HG02884 (cell line): ENCODE measurements at regions not wholly inside any gene's neighbourhood (a gene's known extent, or its start where the extent isn't known, plus 50 kb on each side); places are given as distances from the start of the nearest gene placed in this dataset.
"Not testable (repeated sequence)": the region's sequence is repeated elsewhere in the genome, so short reads cannot be mapped to it uniquely, and the experiment has no call there.

ENCODE experiments used
- ATAC-seq: cut with Tn5 transposase; IDR thresholded peaks from one replicate; pipeline ENCODE4 v1.9.1; 2021; ENCODE audit warnings: mild to moderate bottlenecking, moderate library complexity; ENCODE audit not compliant: unreplicated experiment

GRCh38 chr13:109406376-109406992 lies 379.9 kb downstream of the IRS2 start:
- ATAC-seq, result no peak

DNA sequence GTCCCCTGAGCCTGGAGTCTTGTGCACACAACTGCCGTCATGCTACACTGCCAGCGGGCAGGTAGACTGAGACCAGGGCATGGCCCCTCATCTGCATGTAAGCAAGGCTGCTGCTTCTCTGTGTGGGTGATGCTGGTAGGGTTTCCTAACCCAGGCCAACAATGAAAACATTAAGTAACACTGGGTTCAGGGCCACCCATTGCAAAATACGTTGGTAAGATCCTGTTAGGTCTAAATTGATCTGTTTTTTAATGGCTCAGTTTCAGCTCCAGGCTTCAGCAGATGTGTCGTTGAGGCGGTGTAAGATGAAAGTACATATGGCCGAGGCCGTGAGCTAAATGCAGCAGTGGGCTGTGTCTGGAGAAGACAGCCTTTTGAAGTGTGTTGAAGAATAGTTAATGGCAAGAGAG lies 383.4 kb downstream of the IRS2 start:
- ATAC-seq, result no peak

- ATAC-seq, result no peak
Observed at GRCh38 chr13:109401891-109402290, 384.5 kb downstream of the IRS2 start.

- ATAC-seq, result no peak
Observed at GRCh38 chr13:109401307-109401706, 385.1 kb downstream of the IRS2 start.

- no peak for ATAC-seq
Observed at GRCh38 chr13:109400624-109401257, 385.6 kb downstream of the IRS2 start.

- no peak for ATAC-seq
Observed at GRCh38 chr13:109400209-109400608, 386.2 kb downstream of the IRS2 start.

DNA sequence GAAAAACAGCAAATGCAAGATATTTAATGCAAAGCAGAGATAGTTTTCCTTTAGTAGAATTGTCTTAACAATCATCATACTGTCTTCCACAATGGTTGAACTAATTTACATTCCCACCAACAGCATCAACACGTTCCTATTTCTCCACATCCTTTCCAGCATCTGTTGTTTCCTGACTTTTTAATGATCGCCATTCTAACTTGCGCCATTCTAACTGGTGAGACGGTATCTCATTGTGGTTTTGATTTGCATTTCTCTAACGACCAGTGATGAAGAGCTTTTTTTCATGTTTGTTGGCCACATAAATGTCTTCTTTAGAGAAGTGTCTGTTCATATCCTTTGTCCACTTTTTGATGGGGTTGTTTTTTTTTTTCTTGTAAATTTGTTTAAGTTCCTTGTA lies 388.3 kb downstream of the IRS2 start:
- ATAC-seq, result not testable (repeated sequence)

DNA sequence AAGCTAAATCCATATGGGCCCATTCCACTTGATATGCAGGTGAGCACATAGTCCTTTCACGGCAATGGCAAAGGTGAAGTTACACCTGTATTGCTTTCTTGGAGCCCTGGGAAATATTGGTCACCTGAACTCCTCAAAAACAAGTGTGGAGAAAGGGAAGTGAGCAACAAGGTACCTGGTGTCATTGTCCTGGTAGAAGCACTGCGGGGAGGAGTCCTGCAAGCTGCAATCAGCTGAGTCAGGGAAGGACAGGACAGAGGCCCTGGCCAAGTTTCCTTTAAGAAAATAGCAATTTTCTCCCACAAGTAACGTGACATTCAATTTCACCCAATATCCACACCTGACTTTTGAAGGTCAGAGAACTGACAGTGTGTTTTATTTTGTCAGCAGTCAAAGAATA lies 389.1 kb downstream of the IRS2 start:
- ATAC-seq, result no peak

DNA sequence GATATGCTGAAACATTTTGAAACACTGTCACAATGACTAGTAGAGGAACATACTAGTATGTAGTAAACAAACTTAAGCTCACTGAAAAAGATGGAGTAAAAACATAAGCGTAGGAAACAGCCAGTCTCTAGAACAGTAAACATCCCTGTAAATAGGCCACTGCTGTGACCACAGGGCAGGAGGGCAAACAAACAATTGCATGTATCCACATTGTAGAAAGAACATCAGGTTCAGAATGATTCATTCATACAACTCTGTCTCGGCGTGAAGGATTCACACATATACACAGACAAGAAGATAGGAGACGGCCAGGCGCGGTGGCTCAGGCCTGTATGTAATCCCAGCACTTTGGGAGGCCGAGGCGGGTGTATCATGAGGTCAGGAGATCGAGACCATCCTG lies 390.1 kb downstream of the IRS2 start:
- ATAC-seq, result no peak

- no peak for ATAC-seq
Observed at GRCh38 chr13:109395014-109395413, 391.4 kb downstream of the IRS2 start.

GRCh38 chr13:109394311-109394988 lies 391.9 kb downstream of the IRS2 start:
- no peak for ATAC-seq

DNA sequence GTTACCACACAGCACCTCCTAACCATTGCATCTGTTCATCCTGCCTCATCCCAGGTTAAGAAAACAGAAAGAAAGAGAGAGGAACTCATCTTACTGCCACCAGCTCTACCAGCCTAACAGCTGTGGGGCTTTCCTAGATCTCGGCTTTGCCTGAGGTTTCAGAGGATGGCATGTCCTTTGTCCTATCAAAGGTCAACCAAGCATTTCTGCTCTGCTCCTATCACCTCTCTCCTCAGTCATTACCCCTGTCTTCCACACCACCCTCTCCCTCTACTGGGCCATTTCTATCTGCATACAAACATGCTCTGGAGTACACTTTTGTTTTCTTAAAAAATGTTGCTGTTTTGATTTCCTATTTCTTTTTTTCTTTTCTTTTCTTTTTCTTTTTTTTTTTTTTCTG lies 393.3 kb downstream of the IRS2 start:
- no peak for ATAC-seq

- no peak for ATAC-seq
Observed at GRCh38 chr13:109390391-109390790, 396.0 kb downstream of the IRS2 start.

DNA sequence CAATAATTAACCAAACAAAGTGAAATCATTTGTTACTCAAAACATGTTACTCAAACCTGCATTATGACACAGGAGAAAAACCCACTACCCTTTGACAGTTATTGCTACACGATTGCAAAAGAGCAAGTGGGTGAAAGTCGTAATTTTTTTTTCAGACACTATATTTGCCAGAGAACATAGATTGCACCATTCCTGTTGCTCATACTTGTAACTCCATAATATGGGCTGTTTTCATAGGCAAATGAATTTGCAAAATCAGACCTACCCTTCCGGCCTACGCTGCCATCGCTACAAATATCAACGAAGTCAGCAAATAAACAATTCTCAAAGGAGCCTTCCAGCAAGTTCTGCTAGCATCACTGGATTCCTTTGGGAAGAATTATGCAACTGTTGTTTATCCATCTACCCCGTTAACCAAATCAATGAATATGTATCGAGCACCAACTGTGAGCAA lies 396.5 kb downstream of the IRS2 start:
- no peak for ATAC-seq

GRCh38 chr13:109389456-109389855 lies 396.9 kb downstream of the IRS2 start:
- ATAC-seq, result no peak

GRCh38 chr13:109387471-109387870 lies 398.9 kb downstream of the IRS2 start:
- ATAC-seq, result no peak

DNA sequence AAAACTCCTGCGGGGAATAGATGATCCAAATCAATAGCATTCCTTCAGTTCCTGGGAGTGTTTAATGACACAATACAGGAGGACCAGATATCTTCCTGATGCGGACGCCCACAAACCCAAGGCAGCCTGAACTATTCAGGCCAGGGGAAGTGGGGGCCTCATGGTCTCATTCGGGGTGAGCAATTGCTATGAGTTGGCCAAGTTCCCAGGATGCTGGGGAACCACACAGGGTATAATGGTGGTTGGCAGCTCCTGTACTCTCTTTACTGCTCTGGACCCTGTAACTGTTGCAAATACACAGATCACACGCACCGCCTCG lies 401.2 kb downstream of the IRS2 start:
- no peak for ATAC-seq

DNA sequence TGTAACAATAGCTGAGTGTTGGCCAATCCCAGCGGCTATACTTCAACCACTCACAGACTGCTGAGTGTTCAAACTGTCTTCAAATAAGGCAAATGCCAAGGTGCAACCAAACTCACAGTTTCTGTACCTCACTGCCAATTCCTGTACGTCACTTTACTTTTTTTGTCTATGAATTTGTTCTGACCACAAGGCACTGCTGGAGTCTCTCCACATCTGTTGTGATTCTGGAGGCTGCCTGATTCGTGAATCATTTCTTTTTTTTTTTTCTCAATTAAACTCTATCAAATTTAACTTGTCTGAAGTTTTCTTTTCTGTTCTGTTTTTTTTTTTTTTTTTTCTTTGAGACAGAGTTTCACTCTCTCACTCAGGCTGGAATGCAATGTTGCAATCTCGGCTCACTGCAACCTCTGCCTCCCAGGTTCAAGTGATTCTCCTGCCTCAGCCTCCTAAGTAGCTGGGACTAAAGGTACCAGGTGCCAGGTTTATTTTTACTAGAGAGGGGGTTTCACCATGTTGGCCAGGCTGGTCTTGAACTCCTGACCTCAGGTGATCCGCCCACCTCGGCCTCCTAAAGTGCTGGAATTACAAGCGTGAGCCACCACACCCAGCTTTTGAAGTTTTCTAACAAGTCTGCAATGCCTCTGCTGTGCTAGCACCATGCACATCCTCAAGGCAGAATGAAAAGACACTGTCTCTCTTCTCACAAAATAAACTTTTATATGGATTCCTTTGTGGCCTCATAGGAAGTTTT lies 401.7 kb downstream of the IRS2 start:
- ATAC-seq, result no peak

GRCh38 chr13:109383683-109384082 lies 402.7 kb downstream of the IRS2 start:
- no peak for ATAC-seq

DNA sequence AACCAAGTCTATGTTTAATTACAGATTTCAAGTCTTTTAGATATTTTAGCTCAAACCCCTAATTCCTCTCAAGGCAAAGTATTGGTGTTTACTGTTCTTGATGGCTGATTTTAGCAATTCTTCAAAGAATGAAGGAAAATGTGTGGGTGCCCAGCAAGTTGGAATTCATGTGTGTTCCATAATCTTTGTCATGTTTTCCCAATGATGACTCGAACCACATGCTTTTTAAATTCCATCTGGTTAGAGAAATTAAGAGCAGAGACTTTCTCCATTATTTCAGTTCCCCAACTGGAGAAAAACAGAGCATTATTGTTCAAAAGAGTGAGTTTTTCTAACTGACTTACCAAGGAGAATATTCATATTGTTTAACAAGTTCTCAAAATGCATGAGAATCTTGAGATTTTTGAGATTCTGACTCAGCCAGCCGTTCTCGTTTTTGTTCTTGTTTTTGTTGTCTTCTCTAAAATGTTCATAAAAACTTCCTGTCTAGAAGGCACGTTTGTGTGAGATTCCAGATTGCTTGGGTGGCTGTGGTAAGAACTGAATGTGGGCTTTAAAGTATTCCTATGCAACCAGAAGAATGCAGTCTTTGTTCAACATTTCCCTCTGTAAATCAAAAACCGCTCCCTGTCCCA lies 404.7 kb downstream of the IRS2 start:
- ATAC-seq, result no peak

DNA sequence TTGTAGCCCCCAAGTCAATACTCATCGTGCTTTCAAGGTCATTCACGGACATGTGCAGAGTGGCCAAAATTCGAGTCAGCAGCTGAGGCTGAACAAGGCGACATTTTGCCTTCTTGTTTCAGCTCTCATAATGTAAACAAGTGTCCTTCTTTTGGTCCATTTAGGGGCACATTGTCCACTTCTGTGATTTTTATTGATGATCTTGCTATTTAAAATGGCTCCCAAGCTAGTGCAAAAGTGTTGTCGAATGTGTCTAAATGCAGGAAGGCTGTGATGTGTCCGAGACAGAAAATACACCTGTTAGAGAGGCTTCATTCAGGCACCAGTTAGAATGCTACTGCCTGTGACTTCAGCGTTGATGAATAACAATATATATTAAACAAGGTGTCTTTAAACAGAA lies 405.9 kb downstream of the IRS2 start:
- no peak for ATAC-seq
